H1 (cell line): ENCODE measurements at regions not wholly inside any gene's neighbourhood (a gene's known extent, or its start where the extent isn't known, plus 50 kb on each side); places are given as distances from the start of the nearest gene placed in this dataset.

Source experiments
- CTCF ChIA-PET: fragments of 300-600 bp; sonication (Branson Sonifier 250); formaldehyde crosslinking; loops from one replicate; lab custom pipeline; 2021; ENCODE audit not compliant: partially characterized antibody; lab: Charles Lee
- POLR2A ChIA-PET: fragments of 300-600 bp; sonication (Branson Sonifier 250); formaldehyde crosslinking; loops from one replicate; lab custom pipeline; 2021; ENCODE audit warnings: inconsistent platforms; ENCODE audit not compliant: partially characterized antibody; lab: Charles Lee
- DNase-seq, 2 experiments: peaks; one replicate each; pipeline versions ENCODE4 v3.0.0 to v3.0.0-alpha.2; 2010 to 2022; ENCODE audit warnings: low spot score in 2 of 2, low read depth in 1 of 2, mixed read lengths in 1 of 2
- FAIRE-seq: peaks from 2 replicates; lab custom pipeline; 2011; peaks lifted over from hg19 to GRCh38; lab: Jason Lieb, UNC
- H2AFZ ChIP-seq: 2 replicates; pipeline ENCODE4 v1.8.1; 2012; ENCODE audit warnings: low read length, inconsistent platforms
- H2AK5ac ChIP-seq: 2 replicates; pipeline ENCODE4 v1.6.1; 2013; ENCODE audit warnings: low read depth, low read length
- H2BK120ac ChIP-seq: replicated peaks from 2 replicates; pipeline ENCODE3; 2013; ENCODE audit warnings: low read depth, low read length, inconsistent platforms
- H2BK12ac ChIP-seq: 2 replicates; pipeline ENCODE4 v1.6.1; 2013; ENCODE audit warnings: low read depth, low read length
- H2BK15ac ChIP-seq: 2 replicates; pipeline ENCODE4 v1.6.1; 2013; ENCODE audit warnings: low read length
- H2BK20ac ChIP-seq: 2 replicates; pipeline ENCODE4 v1.6.1; 2013; ENCODE audit warnings: low read length
- H2BK5ac ChIP-seq: 2 replicates; pipeline ENCODE4 v1.6.1; 2013; ENCODE audit warnings: low read depth, low read length
- H3K14ac ChIP-seq: 2 replicates; pipeline ENCODE4 v1.6.1; 2013; ENCODE audit warnings: inconsistent platforms; ENCODE audit not compliant: insufficient read length
- H3K18ac ChIP-seq: 2 replicates; pipeline ENCODE4 v1.6.1; 2013; ENCODE audit warnings: low read length; ENCODE audit errors: extremely low read depth
- H3K23ac ChIP-seq: 2 replicates; pipeline ENCODE4 v1.6.1; 2013; ENCODE audit warnings: inconsistent platforms; ENCODE audit not compliant: insufficient read length
- H3K23me2 ChIP-seq: 2 replicates; pipeline ENCODE4 v1.6.1; 2013; ENCODE audit warnings: low read depth, low read length
- H3K27ac ChIP-seq: 2 replicates; pipeline ENCODE4 v1.6.1; 2011; ENCODE audit warnings: low read depth, low read length, inconsistent platforms
- H3K27me3 ChIP-seq, 4 experiments: replicated peaks in 1 of 4; 1 replicate in 1 of 4; 2 replicates in 3 of 4; pipeline versions ENCODE4 v1.6.1 to v1.8.1; 2011 to 2013; ENCODE audit warnings: low read length in 3 of 4, mild to moderate bottlenecking in 3 of 4, inconsistent platforms in 2 of 4, mixed read lengths in 2 of 4, moderate library complexity in 1 of 4; ENCODE audit not compliant: control insufficient read depth in 3 of 4, insufficient read depth in 3 of 4; ENCODE audit errors: extremely low read depth in 1 of 4
- H3K36me3 ChIP-seq, 4 experiments: 2 replicates each; pipeline versions ENCODE4 v1.6.1 to v1.8.1; 2011 to 2013; ENCODE audit warnings: mild to moderate bottlenecking in 4 of 4, low read length in 3 of 4, moderate library complexity in 2 of 4, control low read depth in 1 of 4, inconsistent platforms in 1 of 4; ENCODE audit not compliant: insufficient read depth in 4 of 4, control insufficient read depth in 2 of 4
- H3K4ac ChIP-seq: replicated peaks from 2 replicates; pipeline ENCODE3; 2013; ENCODE audit warnings: low read length, low read depth, mixed read lengths, inconsistent platforms; ENCODE audit not compliant: insufficient read length
- H3K4me1 ChIP-seq, 4 experiments: replicated peaks in 1 of 4; 1 replicate in 1 of 4; 2 replicates in 3 of 4; pipeline versions ENCODE4 v1.6.1 to v1.8.1; 2011 to 2013; ENCODE audit warnings: low read length in 3 of 4, inconsistent platforms in 2 of 4, mixed read lengths in 1 of 4; ENCODE audit not compliant: insufficient read depth in 4 of 4, control insufficient read depth in 3 of 4
- H3K4me2 ChIP-seq, 2 experiments: 2 replicates each; pipeline versions ENCODE4 v1.6.1 to v1.8.1; 2011 to 2013; ENCODE audit warnings: low read depth in 2 of 2, low read length in 2 of 2, control low read depth in 1 of 2, inconsistent platforms in 1 of 2, mild to moderate bottlenecking in 1 of 2; ENCODE audit not compliant: insufficient read depth in 1 of 2
- H3K4me3 ChIP-seq, 4 experiments: fragments of 200-600, 300-600 bp in 1 of 4; sonication (generic), shearing (Covaris generic), sonication (Bioruptor Twin) in 1 of 4; 2 replicates each; pipeline versions ENCODE4 v1.5.1 to v1.8.1; 2011 to 2016; ENCODE audit warnings: low read length in 4 of 4, low read depth in 3 of 4, control low read depth in 2 of 4, inconsistent platforms in 2 of 4, mild to moderate bottlenecking in 2 of 4, mixed read lengths in 1 of 4, moderate library complexity in 1 of 4; ENCODE audit not compliant: insufficient read depth in 2 of 4; ENCODE audit errors: extremely low read depth in 1 of 4
- H3K56ac ChIP-seq: replicated peaks from 2 replicates; pipeline ENCODE3; 2013; ENCODE audit warnings: low read depth, mild to moderate bottlenecking, mixed read lengths, low read length, inconsistent platforms; ENCODE audit not compliant: insufficient read length
- H3K79me1 ChIP-seq: 2 replicates; pipeline ENCODE4 v1.6.1; 2013; ENCODE audit warnings: low read depth, low read length, control low read depth
- H3K79me2 ChIP-seq, 2 experiments: 2 replicates each; pipeline versions ENCODE4 v1.6.1 to v1.8.1; 2012 to 2013; ENCODE audit warnings: low read length in 2 of 2, mild to moderate bottlenecking in 2 of 2, inconsistent platforms in 1 of 2; ENCODE audit not compliant: insufficient read depth in 2 of 2, control insufficient read depth in 1 of 2
- H3K9ac ChIP-seq, 4 experiments: replicated peaks in 1 of 4; 1 replicate in 1 of 4; 2 replicates in 3 of 4; pipeline versions ENCODE4 v1.6.1 to v1.8.1; 2011 to 2013; ENCODE audit warnings: low read depth in 3 of 4, low read length in 3 of 4, control low read depth in 2 of 4, mild to moderate bottlenecking in 2 of 4, moderate library complexity in 2 of 4, inconsistent platforms in 1 of 4; ENCODE audit errors: extremely low read depth in 1 of 4
- H3K9me3 ChIP-seq, 2 experiments: 2 replicates each; pipeline versions ENCODE4 v1.6.1 to v1.8.1; 2012 to 2013; ENCODE audit warnings: mild to moderate bottlenecking in 2 of 2, moderate library complexity in 2 of 2, control low read depth in 1 of 2, inconsistent platforms in 1 of 2, low read depth in 1 of 2, low read length in 1 of 2, mixed read lengths in 1 of 2; ENCODE audit not compliant: insufficient read depth in 2 of 2
- H4K20me1 ChIP-seq, 2 experiments: replicated peaks in 1 of 2; 2 replicates each; pipeline versions ENCODE3 to v1.8.1; 2011 to 2013; ENCODE audit warnings: inconsistent platforms in 2 of 2, low read length in 2 of 2, mild to moderate bottlenecking in 1 of 2; ENCODE audit not compliant: insufficient read depth in 2 of 2, control insufficient read depth in 1 of 2
- H4K5ac ChIP-seq: 2 replicates; pipeline ENCODE4 v1.6.1; 2013; ENCODE audit warnings: low read length, low read depth, mixed read lengths, inconsistent platforms; ENCODE audit not compliant: insufficient read length
- H4K8ac ChIP-seq: 2 replicates; pipeline ENCODE4 v1.8.0; 2013; ENCODE audit warnings: mild to moderate bottlenecking, moderate library complexity, low read length, inconsistent platforms; ENCODE audit not compliant: insufficient read depth; ENCODE audit errors: extremely low read depth
- H4K91ac ChIP-seq: replicated peaks from 2 replicates; pipeline ENCODE3; 2013; ENCODE audit warnings: low read length, mixed read lengths, inconsistent platforms; ENCODE audit not compliant: insufficient read length
- CHD2 ChIP-seq: IDR thresholded peaks from 2 replicates; pipeline ENCODE4 v1.6.1; 2012; ENCODE audit warnings: low read length, improper control_type of control experiment
- GABPA ChIP-seq: IDR thresholded peaks from 2 replicates; pipeline ENCODE4 v1.6.1; 2011; ENCODE audit warnings: mild to moderate bottlenecking, low read length, moderate library complexity, borderline replicate concordance; ENCODE audit not compliant: insufficient read depth
- JUN ChIP-seq: IDR thresholded peaks from 2 replicates; pipeline ENCODE4 v1.6.1; 2011; ENCODE audit warnings: low read depth, mild to moderate bottlenecking, improper control_type of control experiment, low read length
- WGBS, 2 experiments: shearing (Covaris generic) in 1 of 2; methylation state at CpG; one replicate each; pipeline versions ENCODE4 v1.1.6 to v1.1.7; 2013 to 2015; ENCODE audit warnings: low lambda C conversion rate in 2 of 2, mixed read lengths in 2 of 2, inconsistent platforms in 1 of 2, low coverage in 1 of 2, missing lambda C conversion rate in 1 of 2; ENCODE audit not compliant: insufficient replicate concordance in 2 of 2, insufficient coverage in 1 of 2, insufficient read length in 1 of 2; ENCODE audit errors: extremely low coverage in 1 of 2, missing lambda C conversion rate in 1 of 2; 5-methylcytosine and 5-hydroxymethylcytosine counted together

GRCh38 chr12:25687226-25687625, 134.1 kb upstream of the LMNTD1 start:
- no peak for DNase-seq
- Histone ChIP-seq H2BK5ac (no peak overlapping the region), H3K27ac (no peak overlapping the region), H3K23me2 (no peaks in the 10 kb centered on the region), H3K79me2 (no peaks in the 10 kb centered on the region), H3K36me3 (no peaks in the 10 kb centered on the region), H2BK120ac (no peak overlapping the region), H3K4ac (no peak overlapping the region), H3K27me3 (no peaks in the 10 kb centered on the region), H4K91ac (no peak overlapping the region), H3K4me2 (no peak overlapping the region), H2BK12ac (no peak overlapping the region), H4K5ac (no peak overlapping the region), H3K9ac (no peak overlapping the region), H2BK15ac (no peak overlapping the region), H2AK5ac (no peak overlapping the region)
- CTCF ChIA-PET, result interaction anchor here (1.6 kb wide), 1 partner anchor 8 kb away, joined by 4 read pairs; no protein-coding TSS in a partner anchor
- TF ChIP-seq CHD2, result no peak
- no peak for TF ChIP-seq JUN
- TF ChIP-seq GABPA, result no peak
- TF ChIP-seq, all 59 proteins: peak for 0
- Histone ChIP-seq H3K79me1 (no peaks in the 10 kb centered on the region), H2AFZ (no peak overlapping the region), H3K18ac (no peak overlapping the region), H3K9me3 (no peaks in the 10 kb centered on the region), H3K56ac (no peak overlapping the region), H4K8ac (no peak overlapping the region), H3K4me1 (peaks cover 0 to 10% (median 6%) of the 10 kb centered on the region in 4 experiments; a peak in 4 of 7 replicates), H2BK20ac (no peak overlapping the region), H4K20me1 (no peaks in the 10 kb centered on the region), H3K14ac (no peak overlapping the region), H3K4me3 (no peak overlapping the region), H3K23ac (no peak overlapping the region)
- FAIRE-seq, result no peak
- WGBS, 2 experiments, result 97% methylated on average over 6 of the region's 6 CpGs; no CpG with 5 or more reads in 1 of the 2 experiments
- POLR2A ChIA-PET, result no interaction called here
